HG03565 (cell line): ENCODE measurements at regions not wholly inside any gene's neighbourhood (a gene's known extent, or its start where the extent isn't known, plus 50 kb on each side); places are given as distances from the start of the nearest gene placed in this dataset.

Source experiments
- ATAC-seq: cut with Tn5 transposase; IDR thresholded peaks from one replicate; pipeline ENCODE4 v1.9.1; 2021; ENCODE audit warnings: mild to moderate bottlenecking, moderate library complexity; ENCODE audit not compliant: unreplicated experiment

DNA sequence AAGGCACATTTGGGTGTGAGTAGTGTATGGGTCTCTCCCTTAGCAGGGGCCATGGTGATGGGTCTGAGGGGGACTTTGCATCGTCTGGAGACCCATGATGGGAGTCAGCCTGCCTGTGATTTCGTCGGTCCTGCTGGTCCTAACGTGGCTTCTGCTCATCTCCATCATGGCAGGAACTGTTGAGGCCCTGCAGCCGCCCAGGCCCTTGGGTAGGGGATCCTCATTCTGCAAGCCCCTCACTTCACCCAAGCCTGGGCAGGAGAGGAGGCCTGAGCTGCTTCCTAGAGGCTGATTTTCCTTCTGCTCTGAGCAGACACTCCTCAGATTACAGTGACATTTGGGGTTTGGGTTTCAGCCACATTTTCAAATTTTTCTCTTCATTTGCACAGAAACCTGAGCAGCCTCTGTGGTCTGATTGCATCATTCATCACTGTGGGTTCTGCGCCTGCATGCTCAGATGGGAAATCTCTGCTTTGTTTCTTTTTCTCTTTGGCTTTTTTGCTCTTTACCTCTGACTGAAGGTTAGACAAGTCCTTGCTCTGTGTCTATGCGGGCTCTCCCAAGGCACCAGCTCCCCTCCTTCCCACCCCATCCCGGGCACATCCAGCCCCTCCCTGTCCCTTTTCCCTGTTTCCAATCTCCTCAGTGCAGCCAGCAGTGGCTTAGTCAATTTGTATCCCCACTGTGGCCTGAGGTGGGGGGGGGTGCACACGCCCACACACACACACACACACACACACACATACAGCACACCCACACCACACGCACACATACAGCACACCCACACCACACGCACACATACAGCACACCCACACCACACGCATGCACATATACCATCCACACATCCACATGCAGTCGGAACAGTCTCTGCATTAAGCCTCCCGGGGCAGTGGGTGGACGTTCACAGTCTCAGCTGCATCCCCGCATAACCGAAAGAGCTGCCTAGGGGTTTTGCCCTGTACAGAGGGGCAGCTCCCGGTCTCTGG is 305.4 kb upstream of the HS6ST1 start:
- ATAC-seq: peak; percentile 86

DNA sequence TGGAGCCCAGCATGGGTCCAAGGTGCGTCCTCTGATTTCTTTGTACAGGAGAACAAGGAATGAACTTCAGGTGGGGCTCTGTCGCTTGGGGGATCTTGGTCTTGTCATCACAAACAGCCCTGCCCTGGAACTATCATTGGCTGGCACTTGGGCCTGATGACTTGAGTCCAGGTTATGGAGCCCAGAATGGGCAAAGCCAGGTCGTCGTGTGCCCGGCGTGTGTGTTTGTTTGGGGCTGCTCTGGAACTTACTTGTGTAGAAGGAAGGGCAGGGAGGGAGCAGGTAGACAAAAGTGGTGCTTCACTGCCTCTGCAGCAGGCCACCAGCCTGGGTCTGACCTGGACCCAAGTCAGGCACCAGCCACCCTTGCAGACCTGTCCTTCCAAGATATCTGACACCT is 306.3 kb upstream of the HS6ST1 start:
- ATAC-seq: no peak

DNA sequence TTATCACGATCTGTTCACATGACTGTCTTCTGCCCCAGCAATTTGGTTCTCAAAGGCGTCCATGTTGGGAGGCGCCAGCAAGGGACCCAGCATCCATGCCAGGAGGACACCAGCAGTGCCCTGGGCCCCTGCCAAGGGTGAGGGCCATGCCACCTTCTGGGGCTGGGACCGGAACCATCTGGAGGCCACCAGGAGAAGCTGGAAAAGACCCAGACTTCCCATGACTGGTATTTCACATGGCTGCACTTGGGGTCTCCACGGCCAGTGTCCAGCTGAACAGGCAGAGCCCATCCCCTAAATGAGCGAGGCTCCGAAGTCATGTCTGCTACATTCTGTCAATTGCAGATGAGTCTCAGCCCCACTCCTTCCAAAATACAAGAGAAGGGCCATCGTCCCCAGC is 306.8 kb upstream of the HS6ST1 start:
- ATAC-seq: no peak

DNA sequence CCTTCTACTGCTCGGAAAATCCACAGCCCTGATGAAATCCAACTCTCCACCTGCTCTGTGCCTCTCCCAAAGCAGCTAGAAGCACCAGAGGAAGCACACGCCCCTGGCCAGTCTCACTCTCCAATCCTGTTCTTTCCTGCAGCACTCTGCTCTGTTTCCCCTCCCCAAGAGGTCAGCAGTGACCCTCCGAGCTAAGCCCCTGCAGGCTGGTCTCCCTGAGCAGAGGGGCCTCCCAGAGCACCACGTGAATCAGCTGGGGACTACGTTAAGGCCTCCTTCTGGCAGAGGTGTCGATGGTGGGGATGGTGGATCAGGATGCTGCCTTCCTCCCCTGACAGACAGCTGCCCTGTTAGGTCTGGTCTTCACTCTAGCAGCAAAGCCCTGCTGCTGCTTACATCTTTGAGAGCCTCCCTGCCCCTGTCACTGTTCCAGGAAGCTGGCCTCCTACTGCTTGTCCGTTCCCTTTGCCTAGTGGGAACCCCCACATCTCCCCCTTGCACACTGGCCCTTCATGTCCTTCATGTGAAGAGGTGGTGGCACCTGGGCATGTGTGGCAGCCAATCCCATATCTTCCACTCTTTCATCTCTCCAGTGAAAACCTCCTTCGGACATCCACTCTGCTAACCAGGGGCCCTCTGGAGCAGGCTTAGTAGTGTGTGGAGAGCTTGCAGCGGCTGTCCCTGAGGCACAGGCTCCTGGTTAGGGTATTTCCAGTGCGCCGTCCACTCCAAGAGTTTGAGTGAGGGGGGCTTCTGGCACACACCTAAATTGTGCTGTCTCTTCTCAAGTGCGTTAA is 307.5 kb upstream of the HS6ST1 start:
- no peak for ATAC-seq

DNA sequence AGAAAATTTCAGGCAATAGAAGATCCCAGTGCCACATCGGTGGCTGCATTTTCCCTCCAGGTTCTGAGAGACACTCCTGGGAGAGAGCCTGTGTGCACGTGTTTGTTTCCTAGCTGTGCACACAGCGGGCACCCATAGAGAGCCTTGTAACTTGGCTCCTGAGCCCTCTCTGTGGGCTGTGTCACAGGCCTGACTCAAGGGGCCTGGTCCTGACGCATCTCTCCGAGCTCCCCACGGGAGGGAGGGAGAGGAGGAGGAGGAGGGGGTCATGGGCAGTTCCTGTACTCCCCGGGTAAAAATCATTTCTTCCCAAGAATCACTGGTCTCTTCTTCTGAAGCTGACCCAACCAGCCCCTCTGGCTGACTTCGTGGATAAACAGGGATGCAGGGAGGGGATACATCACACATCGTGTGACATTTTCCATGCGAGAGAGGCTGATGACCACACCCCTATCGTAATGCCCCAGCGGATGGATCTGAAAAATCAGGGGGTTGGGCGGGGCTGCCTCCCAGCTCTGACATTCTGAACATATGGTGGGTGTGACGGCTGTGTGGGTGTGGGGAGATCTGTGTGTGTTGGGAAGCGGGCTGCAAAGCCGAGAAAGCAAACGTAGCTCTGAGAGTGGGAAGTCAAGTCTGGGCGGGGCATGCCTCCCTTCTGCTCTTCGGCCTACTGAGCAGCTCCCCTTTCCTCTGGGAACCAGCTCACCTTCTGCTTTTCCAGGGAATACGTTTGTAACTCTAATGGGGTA is 308.3 kb upstream of the HS6ST1 start:
- no peak for ATAC-seq

DNA sequence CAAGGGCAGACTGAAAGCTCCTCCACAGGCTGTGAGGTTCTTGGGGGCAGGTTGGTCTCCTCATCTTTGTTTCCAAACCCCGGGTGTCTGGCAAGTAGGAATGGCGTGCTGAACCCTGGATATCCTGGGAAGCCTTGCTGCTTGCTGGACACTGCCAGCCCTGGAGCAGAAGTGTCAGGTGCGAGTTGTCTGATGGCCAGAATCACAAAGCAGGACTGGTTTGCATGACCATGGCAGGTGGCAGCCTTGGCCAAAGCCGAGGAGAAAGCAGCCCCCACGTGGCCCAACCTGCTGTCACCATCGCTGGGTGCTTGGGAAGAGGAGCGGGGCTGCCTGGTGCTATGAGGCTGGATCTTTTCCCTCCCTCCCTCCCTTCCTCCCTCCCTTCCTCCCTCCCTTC is 309.5 kb upstream of the HS6ST1 start:
- no peak for ATAC-seq

DNA sequence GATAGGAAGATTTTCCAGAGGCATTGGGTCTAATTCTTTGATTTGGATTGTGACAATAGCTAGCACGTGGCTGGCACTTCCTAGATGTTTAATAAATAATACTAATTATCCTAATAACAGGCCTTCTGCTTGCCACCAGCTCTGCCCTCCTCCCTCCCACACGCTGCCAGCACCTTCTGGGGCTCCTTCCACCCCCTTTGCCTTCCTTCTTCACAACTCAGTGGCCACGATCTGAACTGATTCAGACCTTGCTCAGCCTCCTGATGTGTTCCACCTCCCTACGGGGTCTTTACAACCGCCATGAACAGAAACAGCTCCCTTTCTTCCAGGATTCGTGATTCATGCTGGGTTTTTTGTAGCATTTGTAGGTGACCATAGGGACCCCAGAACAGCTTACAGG is 310.3 kb upstream of the HS6ST1 start:
- no peak for ATAC-seq

DNA sequence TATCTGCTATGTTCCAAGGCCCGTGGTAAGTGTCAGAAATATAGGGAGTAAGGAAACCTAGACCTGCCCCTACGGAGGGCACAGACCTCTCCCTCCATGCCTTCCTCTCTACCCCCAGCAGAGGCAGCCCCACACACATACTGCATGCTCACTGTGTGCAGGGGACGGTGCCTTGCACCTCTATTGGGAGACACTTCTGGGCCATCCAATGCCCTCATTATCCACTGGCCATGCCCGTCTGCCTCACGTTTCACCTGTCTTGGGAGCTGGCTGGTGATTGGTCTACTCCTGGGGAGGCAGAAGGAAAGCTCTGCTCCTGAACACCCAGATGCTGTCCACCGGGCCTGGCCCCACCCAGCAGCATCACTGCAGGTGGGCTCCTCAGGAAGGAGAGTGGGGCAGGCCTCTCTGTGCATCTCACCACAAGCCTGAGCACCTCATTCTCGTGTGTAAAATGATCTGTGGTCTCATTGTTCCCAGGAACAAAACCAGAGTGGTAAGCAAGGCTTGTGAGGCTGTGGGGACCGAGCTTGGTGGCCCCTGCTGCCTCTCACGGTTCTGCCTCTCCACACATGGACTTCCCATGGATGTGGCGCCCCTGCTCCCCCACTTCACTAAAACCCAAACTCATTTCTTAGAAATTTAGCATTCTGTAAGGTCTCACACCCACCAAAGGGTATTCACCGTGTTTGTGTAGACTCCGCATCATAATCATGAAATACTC is 312.5 kb upstream of the HS6ST1 start:
- no peak for ATAC-seq

DNA sequence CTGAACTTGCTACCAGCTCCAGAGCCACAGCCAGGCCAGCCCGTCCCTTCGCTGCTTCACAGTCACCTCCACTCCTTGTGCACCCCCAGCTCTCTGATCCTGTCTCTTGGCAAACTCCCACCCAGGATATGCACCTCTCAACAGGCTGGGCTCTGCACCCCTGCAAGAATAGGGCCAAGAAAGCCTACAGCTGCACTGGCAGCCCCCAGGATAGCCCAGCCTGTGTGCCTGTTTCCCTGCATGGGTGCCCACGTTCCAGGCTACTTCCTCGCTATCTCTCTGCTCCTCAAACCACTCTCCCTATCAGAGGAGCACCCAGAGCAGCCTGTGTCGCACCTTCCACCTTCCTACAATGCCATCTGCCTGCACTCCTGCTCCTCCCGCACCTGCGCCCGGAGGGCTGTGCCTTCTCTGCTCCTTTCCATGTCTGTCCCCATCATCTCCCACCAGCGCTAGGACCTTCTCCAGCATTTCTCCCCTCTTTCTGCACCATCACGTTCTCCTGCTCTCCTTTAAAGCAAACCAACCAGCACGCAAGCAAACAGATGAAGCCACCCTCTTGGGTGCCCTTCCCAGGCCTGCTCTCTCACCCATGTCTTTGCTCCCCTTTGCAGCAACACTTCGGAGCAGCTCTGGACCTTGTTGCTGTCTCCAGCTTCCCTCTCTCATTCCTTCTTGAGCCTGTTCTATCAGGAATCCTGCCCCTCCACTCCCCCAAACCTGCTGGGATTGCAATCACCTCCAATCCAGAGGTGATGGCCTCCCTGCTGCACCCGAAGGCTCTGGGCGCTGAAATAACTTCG is 313.2 kb upstream of the HS6ST1 start:
- no peak for ATAC-seq

DNA sequence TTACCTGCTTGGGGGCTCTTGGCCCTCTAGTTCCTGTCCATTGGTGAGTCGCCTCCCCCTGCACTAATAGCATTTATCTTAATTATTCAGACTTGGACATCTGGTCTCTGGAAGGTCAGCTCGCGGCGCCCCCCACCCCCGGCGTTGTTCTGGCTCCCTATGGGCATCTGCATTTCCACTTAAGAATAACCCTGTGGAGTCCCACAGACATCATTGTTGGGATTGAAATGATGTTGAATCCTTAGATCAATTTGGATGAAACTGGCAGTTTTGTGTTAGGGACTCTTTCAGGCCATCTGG is 313.8 kb upstream of the HS6ST1 start:
- no peak for ATAC-seq

DNA sequence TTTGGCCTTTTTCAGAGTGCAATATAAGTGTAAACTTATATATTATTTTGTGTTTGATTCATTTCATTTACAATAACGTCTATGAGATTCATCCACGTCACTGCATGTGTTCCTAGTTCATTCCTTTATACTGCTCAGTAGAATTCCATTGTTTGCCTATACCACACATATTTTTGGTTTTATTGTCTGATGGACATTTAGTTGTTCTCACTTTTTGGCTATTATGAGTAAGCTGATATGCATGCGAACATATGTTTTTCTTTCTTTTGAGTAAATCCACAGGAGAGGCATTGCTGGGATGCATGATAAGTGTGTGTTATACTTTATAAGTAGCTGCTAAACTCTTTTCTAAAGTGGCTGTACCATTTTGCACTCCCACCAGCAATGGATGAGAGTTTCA is 314.8 kb upstream of the HS6ST1 start:
- ATAC-seq: no peak

DNA sequence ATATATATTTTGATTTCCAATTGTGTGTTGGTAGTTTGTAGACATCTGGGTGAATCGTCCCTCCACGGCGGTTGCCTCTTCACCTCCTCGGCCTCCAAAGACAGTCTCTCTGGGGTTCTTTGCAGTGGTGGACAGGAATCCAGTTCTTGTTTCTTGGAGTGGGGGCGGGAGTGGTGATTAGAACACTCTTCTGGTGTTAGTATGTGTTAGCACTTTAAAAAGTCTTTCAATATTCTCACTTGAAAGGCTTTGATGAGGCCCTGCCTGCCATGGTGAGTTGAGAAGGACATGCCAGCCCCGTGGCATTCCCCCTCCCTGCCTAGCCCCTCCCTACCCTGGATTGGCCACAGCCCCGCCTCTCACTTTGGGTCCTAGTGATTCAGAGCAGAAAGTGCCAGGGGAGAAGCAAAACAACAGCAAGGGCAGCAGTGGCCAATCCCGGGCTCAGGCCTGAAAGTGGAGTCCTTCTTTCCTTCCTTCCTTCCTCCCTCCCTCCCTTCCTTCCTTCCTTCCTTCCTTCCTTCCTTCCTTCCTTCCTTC is 316.8 kb upstream of the HS6ST1 start:
- no peak for ATAC-seq

DNA sequence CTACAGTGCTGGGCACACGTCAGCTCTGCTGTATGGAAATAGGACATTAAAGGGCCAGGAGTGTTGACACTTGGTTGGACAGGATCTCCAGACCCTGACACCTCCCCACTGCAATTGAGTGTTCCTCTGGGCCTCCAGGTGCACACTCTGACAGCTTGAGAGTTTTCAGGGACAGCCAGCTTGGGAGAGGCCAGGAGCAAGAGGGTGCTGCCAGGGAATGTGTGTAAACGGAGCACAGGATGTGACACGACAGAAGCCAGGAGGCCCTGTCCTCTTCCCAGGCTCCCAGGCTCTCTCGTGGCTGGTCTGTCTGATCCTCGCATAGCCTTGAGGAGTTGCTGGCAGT is 318.1 kb upstream of the HS6ST1 start:
- ATAC-seq: no peak

DNA sequence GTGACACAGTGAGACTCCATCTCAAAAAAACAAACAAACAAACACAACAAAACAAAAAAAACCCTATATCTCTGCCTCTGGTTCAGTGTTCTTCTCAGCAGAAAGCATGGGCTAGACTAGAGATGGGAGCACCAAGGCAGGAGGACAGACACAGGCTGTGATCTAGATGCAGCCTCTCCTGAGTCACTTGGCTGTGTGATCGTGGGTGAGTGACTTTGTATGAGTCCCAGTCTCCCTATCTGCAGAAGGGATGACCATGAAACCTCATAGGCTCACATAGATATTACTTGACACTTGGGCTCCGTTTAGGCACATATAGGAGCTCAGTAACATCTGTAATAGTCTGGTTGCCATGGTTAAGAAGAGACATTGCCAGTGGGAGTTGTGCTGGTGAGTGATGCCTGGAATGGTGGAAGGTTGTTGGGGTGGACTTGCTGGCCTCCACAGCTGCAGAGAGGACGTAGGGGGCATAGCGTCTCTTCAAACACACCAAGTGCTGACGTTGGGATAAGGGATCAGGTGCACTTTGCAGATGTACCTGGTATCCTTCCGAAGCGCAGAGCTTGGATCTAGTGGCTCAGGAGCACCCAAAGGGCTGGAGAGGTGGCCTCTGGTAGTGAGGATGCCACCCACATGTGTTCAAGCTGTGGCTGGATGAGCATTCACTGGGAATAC is 318.9 kb upstream of the HS6ST1 start:
- no peak for ATAC-seq

DNA sequence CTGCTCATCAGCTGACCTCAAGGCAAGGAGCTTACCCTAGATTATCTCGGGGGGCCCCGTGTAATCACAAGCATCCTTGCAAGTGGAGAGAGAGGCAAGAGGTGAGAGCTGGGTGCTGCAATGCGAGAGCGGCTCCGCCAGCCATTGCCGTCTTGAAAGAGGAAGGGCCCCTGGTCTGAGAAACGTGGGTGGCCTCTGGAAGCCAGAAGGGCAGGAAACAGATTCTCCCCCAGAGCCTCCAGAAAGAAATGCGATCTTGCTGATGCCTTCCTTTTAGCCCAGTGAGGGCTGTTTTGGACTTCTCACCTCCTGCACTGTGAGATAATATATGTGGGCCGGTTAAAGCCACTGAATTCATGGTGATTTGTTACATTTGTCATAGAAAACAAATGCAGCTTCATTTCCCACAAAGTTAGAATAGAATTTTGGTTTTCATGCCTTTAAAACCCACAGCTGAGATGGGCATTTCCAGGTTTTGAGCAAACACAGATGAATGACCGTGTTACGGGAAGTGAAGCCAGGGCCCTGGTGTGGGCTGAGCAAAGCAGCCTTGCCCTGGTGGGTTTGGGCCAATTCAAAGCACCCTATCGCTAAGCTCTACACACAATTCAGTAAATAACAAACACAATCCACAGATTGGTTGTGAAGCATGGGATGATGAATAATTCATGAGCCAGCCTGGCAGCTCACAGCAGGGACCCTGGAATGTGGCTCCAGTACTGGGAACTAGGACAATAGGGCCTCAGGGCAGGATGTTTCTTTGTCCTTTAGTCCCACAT is 319.9 kb upstream of the HS6ST1 start:
- ATAC-seq: no peak

DNA sequence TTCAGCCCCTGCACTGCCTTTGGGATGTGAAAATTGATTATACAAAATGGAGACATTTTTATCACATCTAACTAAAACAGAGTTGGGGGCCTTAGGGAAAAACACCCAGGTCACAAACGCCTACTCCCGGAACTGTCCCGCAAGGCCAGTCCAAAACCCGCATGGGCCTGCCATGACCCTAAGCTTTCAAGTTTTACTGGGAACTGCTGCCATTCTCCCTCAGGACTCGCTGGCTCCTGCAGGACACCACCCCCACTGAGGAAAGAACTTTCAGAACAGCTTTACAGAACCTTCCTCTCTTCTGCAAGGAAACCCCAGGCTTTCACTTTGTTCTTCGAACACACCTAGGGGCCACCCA is 320.4 kb upstream of the HS6ST1 start:
- ATAC-seq: no peak

DNA sequence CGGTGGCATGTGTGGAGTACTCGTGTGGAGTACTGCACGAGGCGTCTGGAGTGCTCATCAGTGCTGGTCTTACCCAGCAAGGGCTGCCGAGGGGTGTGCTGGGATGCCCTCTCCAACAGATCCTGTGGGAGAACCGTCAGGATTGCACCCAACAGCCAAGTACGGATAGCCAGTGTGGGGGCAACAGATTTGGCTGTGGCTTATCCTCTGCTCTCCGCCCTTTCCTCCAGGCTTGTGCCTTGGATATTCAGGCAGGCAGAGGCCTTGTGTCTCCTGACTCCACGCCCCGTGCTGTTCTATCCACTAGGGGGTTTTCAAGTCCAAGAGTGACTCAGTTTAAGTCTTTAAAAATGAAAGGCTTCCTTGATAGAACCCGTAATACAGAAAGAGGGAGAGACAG is 321.0 kb upstream of the HS6ST1 start:
- no peak for ATAC-seq

DNA sequence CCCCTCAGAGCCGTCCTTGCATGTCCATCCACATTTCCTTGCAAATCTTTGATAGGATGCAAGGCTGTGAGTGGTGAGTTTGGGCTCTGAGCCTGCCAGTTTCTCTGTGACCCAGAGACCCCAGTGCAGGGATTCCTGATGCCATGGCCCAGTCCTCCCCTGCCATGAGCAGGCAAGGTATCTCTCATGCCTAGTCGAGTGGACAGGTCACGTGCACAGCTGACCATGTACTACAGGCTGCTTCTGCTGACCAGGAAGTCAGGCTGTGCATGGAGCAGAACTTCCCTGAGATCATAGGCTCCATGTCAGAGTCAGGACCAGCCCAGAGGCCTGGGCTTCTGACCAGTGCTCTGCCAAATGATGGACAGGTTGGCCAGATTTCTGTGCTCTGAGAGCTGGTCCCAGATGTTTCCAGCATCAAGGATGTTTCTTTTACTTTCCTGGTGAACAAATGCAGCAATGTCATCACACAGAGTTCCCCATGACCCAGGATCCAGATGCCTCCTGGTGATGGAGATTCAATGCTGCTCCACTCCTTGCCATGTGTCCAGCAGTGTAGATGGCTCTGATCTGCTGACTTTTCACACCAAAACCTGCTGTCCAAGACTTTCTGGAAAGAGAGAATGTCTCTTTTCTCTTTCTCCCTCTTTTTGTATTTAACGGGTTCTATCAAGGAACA is 321.6 kb upstream of the HS6ST1 start:
- ATAC-seq: no peak
